Activated CD8-positive, alpha-beta T cell treated with anti-CD3 and anti-CD28 coated beads for 36 hours (primary cell): ENCODE measurements at regions not wholly inside any gene's neighbourhood (a gene's known extent, or its start where the extent isn't known, plus 50 kb on each side); places are given as distances from the start of the nearest gene placed in this dataset.

Source experiments
- ATAC-seq: fragments of 200-7000 bp; cut with Tn5 transposase; one replicate; pipeline ENCODE4 v1.10.0; 2021; ENCODE audit warnings: mild to moderate bottlenecking, moderate library complexity
- CTCF ChIA-PET: fragments of 350-600 bp; sonication (Branson Sonifier 250); formaldehyde crosslinking; loops from one replicate; lab custom pipeline; 2021; ENCODE audit warnings: antibody characterized with exemption; lab: Charles Lee
- POLR2A ChIA-PET: fragments of 350-600 bp; sonication (Branson Sonifier 250); formaldehyde crosslinking; loops from one replicate; lab custom pipeline; 2021; ENCODE audit warnings: antibody characterized with exemption; lab: Charles Lee
- DNase-seq: peaks from one replicate; pipeline ENCODE4 v3.0.0-alpha.2; 2020
- H3K27ac Mint-ChIP-seq: one replicate; pipeline ENCODE4 v1.8.0; 2021; ENCODE audit warnings: mild to moderate bottlenecking, mixed read lengths
- H3K27me3 Mint-ChIP-seq: one replicate; pipeline ENCODE4 v1.8.0; 2021; ENCODE audit warnings: mixed read lengths
- H3K36me3 Mint-ChIP-seq: one replicate; pipeline ENCODE4 v1.8.0; 2021; ENCODE audit warnings: low read depth, mixed read lengths
- H3K4me1 Mint-ChIP-seq: one replicate; pipeline ENCODE4 v1.8.0; 2021; ENCODE audit warnings: low read depth, mixed read lengths
- H3K4me3 Mint-ChIP-seq: one replicate; pipeline ENCODE4 v1.8.0; 2021; ENCODE audit warnings: mild to moderate bottlenecking, moderate library complexity, mixed read lengths
- H3K9me3 Mint-ChIP-seq: one replicate; pipeline ENCODE4 v1.8.0; 2021; ENCODE audit warnings: mixed read lengths
- intact Hi-C: fragments of 100-400 bp; cut with micrococcal nuclease; formaldehyde crosslinking; loops from one replicate; pipeline ENCODE4 v1.10.0; 2022
- TF ChIP-seq, protein P1 (sequence below): fragments of 200-600 bp; IDR thresholded peaks from one replicate; pipeline ENCODE4 v1.8.0; 2022; ENCODE audit warnings: antibody characterized with exemption, mild to moderate bottlenecking

DNA sequence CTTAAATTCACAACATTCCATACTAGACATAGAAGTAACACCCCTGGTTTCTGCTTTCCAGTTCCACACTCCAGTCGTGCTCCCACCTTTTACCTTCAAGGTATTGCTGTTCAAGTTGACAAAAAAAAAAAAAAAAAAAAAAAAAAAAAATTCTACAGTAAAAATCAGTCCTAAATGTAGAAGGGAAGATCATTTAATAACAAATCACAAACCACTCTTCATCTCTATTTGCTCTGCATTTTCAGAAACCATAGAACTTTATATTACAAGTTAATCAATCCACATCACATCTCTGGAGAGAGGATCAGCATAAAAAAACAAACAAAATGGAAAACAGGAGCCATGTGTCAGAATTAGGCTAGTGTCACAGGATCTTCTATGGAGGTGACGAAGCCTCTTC lies 206.3 kb upstream of the KLF14 start:
- intact Hi-C loops = no loop called here
- TF ChIP-seq, protein P1, sequence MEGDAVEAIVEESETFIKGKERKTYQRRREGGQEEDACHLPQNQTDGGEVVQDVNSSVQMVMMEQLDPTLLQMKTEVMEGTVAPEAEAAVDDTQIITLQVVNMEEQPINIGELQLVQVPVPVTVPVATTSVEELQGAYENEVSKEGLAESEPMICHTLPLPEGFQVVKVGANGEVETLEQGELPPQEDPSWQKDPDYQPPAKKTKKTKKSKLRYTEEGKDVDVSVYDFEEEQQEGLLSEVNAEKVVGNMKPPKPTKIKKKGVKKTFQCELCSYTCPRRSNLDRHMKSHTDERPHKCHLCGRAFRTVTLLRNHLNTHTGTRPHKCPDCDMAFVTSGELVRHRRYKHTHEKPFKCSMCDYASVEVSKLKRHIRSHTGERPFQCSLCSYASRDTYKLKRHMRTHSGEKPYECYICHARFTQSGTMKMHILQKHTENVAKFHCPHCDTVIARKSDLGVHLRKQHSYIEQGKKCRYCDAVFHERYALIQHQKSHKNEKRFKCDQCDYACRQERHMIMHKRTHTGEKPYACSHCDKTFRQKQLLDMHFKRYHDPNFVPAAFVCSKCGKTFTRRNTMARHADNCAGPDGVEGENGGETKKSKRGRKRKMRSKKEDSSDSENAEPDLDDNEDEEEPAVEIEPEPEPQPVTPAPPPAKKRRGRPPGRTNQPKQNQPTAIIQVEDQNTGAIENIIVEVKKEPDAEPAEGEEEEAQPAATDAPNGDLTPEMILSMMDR = no peak
- Mint-ChIP-seq H3K36me3 (peaks cover 86% of the 10 kb centered on the region), H3K4me3 (peak overlapping the region; percentile 73), H3K4me1 (peaks cover 86% of the 10 kb centered on the region), H3K27ac (peak overlapping the region; percentile 86), H3K27me3 (no peaks in the 10 kb centered on the region), H3K9me3 (no peaks in the 10 kb centered on the region)
- POLR2A ChIA-PET = interaction anchor here (0.9 to 13.3 kb wide), 8 partner anchors 14 to 98 kb away, joined by 3 to 257 read pairs (median 4); no protein-coding TSS in a partner anchor
- ATAC-seq = no peak
- no peak for DNase-seq
- CTCF ChIA-PET = interaction anchor here (0.9 to 3.9 kb wide), 2 partner anchors 44 to 100 kb away, joined by 3 to 18 read pairs; no protein-coding TSS in a partner anchor

DNA sequence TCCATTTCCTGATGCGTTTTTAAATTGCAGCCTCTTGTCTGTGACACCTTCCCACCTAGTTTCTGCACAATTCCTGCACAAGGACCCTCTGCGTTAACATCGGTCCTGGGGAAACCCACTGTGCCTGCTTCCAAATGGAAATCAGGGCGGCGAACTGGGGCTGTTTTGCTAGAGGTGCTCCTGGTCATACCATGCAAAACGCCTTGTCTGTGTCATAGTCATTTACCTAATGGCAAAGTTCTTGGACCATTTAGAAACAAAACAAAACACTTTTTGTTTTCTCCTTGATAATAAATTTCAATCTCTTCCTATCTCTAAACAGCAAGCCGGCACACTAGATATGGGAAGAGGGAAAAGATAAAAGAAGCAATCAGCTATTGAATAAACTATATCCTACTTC lies 206.9 kb upstream of the KLF14 start:
- Mint-ChIP-seq H3K9me3 (no peaks in the 10 kb centered on the region), H3K36me3 (peaks cover 86% of the 10 kb centered on the region), H3K4me1 (peaks cover 86% of the 10 kb centered on the region), H3K27ac (peak overlapping the region; percentile 86), H3K27me3 (no peaks in the 10 kb centered on the region), H3K4me3 (peak overlapping the region; percentile 73)
- ChIA-PET CTCF (interaction anchor here (1.6 to 3.9 kb wide), 2 partner anchors 45 to 99 kb away, joined by 8 to 18 read pairs; no protein-coding TSS in a partner anchor), POLR2A (interaction anchor here (1.0 to 13.3 kb wide), 8 partner anchors 14 to 294 kb away, joined by 3 to 257 read pairs (median 4); no protein-coding TSS in a partner anchor)
- TF ChIP-seq, protein P1 = no peak
- ATAC-seq = no peak
- DNase-seq = no peak
- intact Hi-C loops = no loop called here

DNA sequence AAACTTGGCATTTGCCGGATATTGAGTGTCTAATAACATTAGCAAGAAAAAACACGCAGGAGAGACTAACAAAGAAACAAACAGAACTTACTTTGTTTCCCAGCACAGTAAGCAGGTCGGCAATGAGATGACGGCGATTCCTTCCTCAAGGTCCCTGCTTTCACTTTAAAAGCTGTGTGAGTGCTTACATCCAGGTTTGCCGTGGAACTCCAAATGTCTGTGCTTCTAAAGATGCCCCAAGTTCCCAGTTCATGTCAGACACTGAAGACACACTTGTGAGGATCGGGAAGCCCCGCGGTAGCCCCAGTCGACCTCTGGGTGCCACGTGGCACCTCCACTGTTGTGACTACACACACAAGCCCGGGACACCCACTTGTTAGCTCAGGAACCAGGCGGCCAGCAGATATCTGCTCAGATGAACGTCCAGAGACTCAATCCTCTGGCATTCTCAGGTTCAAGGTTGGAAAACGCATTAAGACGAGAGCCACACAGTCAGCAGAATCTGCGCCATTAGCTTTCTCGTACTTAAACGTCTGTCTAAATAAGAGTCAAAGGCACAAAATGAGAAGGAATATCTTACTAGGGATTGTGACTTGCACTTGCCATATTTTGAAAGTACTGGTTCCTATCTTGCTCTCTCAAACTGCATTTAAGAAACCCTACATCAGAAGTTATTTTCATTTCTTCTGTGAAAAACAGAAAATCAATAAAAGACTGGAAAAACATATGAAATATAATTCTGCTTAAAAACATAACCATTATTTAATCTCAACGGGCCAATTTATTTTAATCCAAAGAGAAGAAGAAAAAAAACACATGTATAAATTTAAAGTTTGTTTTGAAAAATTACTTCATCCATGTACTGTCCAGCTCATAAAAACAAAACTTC lies 207.6 kb upstream of the KLF14 start:
- intact Hi-C loops = no loop called here
- Mint-ChIP-seq H3K27ac (peak overlapping the region; percentile 86), H3K9me3 (no peaks in the 10 kb centered on the region), H3K36me3 (peaks cover 86% of the 10 kb centered on the region), H3K4me1 (peaks cover 87% of the 10 kb centered on the region), H3K27me3 (no peaks in the 10 kb centered on the region), H3K4me3 (peak overlapping the region; percentile 73)
- DNase-seq (no peak), ATAC-seq (no peak)
- TF ChIP-seq, protein P1 = no peak
- CTCF ChIA-PET = interaction anchor here (0.7 to 3.9 kb wide), 3 partner anchors 14 to 98 kb away, joined by 3 to 18 read pairs (median 8); no protein-coding TSS in a partner anchor
- POLR2A ChIA-PET = interaction anchor here (1.0 to 13.3 kb wide), 7 partner anchors 13 to 293 kb away, joined by 3 to 257 read pairs (median 5); no protein-coding TSS in a partner anchor

DNA sequence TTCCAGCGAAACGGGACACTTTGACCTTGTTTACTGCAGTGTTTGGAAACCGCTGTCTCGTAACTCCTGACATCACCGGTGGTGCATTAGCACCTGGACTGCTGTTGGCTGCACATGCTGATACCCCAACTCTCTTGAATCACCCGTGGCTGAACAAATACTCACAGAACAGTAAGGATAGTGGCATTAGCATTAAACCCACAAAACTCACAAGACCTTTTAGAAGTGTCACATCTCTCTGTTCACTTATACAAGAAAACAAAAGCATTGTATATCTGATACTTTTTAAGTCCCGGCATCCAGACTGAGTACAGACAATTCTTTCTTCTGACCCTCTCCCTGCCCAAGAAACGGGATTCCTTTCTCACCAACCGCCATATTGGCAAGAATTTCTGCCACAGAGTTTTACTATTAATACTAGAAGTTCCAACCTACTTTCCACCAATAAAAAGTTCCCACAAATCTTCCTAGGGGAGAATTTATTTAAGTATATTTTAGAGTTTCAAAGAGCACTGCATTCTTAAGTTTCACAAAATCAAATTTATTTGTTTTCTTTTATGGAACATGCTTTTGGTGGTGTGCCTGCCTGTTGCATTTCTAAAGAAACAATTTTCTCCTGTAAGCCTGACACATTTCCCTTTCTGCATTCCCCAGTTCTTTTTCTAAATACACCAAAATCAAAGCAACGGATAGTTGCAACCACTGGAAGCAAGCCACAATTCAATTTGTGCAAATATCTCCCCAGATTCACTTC lies 208.4 kb upstream of the KLF14 start:
- TF ChIP-seq, protein P1 = no peak
- intact Hi-C loops = no loop called here
- peak overlapping the region; percentile 73 for H3K4me3 Mint-ChIP-seq
- H3K27ac Mint-ChIP-seq = peak overlapping the region; percentile 86
- no peaks in the 10 kb centered on the region for H3K27me3 Mint-ChIP-seq
- peaks cover 84% of the 10 kb centered on the region for H3K36me3 Mint-ChIP-seq
- ChIA-PET CTCF (interaction anchor here (0.7 to 3.9 kb wide), 3 partner anchors 15 to 97 kb away, joined by 3 to 18 read pairs (median 8); no protein-coding TSS in a partner anchor), POLR2A (interaction anchor here (1.1 to 13.3 kb wide), 5 partner anchors 12 to 59 kb away, joined by 4 to 322 read pairs (median 115); no protein-coding TSS in a partner anchor)
- no peaks in the 10 kb centered on the region for H3K9me3 Mint-ChIP-seq
- no peak for DNase-seq
- no peak for ATAC-seq
- H3K4me1 Mint-ChIP-seq = peaks cover 85% of the 10 kb centered on the region
